Umbilical cord (tissue), 1 donor: ENCODE measurements at regions not wholly inside any gene's neighbourhood (a gene's known extent, or its start where the extent isn't known, plus 50 kb on each side); places are given as distances from the start of the nearest gene placed in this dataset.
A peak's percentile ranks its signal among the peaks of the same experiment; 100 is the strongest.
"Not testable (repeated sequence)": the region's sequence is repeated elsewhere in the genome, so short reads cannot be mapped to it uniquely, and the experiment has no call there.

Experiments
- DNase-seq: peaks from one replicate; pipeline ENCODE4 v3.0.0-alpha.2; 2015; ENCODE audit warnings: low spot score

GRCh38 chrX:40887476-40887875 is 152.1 kb upstream of the MED14 start:
- DNase-seq: no peak

DNA sequence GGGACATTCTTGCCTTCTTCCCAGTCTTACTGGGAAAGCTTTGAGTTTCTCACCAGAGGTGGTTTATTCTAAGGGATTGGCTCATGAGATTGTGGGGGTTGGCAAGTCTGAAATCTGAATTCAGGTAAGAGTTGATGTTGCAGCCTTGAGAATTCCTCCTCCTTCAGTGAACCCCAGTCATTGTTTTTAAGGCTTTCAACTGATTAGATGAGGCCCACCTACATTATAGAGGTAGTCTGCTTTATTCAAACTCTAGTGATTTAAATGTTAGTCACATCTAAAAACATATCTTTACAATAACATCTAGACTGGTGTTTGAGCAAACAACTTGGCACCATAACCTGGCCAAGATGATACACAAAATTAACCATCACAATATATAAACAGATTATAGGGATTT is 156.5 kb upstream of the MED14 start:
- DNase-seq: no peak

- DNase-seq: no peak
Observed at GRCh38 chrX:40893251-40893910, 158.0 kb upstream of the MED14 start.

- no peak for DNase-seq
Observed at GRCh38 chrX:40895246-40895645, 159.9 kb upstream of the MED14 start.

DNA sequence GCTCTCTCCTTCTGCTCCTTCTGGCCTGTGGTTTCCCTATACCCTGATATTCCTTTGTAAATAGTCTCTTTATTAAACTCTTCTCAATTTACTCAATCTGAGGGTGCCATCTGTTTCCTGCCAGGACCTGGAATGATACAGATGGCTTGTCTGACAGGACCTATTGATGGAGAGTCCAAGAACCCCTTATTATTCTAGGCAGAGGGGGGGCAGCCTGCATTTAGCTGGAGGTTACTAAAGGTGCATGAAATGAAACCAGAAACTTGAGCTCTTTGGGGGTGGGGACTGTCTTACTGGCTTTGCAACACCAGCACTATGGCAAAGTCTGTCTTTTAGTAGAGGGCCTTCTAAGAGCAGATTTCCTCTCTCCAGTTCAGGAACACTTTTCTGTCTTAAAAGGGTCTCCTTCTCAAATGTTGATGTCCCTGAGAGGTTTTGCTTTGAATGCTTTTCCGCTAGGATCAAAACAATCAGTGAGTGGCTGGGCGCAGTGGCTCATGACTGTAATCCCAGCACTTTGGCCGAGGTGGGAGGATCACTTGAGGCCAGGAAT is 162.5 kb upstream of the MED14 start:
- no peak for DNase-seq

DNA sequence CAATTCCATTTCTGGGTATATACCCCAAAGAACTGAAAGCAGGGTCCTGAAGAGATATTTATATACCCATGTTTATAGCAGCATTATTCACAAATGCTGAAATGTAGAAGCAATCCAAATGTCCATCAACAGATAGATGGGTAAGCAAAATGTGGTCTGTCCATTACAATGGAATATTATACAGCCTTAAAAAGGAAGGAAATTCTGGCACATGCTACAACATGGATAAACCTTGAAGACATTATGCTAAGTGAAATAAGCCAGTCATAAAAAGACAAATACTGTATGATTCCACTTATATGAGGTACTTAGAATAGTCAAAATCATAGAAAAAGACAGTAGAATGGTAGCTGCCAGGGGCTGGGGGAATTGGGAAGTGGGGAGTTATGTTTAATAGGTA is 169.4 kb upstream of the MED14 start:
- not testable (repeated sequence) for DNase-seq

GRCh38 chrX:40908026-40908425 is 172.7 kb upstream of the MED14 start:
- no peak for DNase-seq

GRCh38 chrX:40908857-40909475 is 173.6 kb upstream of the MED14 start:
- no peak for DNase-seq

DNA sequence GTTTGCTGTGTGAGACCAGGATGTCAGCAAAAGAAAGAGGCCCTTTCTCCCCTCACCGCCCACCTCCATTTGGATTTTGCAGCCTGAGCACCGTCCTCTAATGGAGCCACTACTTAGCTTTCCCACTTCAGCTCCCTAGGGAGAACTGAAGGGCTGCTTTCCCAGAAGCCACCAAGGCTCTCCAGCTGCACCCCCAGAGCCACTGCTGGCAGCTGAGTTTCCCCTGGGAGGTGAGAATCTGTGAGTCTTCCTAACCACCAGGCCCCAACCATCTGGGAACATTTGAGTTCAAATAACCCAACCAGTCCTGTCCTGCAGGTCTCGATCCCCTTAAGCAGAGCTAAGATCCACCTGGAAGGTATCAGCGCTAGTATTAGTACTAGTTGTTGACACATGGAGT is 173.1 kb upstream of the USP9X start:
- DNase-seq: no peak

- DNase-seq: no peak
Observed at GRCh38 chrX:40912576-40912975, 172.7 kb upstream of the USP9X start.

DNA sequence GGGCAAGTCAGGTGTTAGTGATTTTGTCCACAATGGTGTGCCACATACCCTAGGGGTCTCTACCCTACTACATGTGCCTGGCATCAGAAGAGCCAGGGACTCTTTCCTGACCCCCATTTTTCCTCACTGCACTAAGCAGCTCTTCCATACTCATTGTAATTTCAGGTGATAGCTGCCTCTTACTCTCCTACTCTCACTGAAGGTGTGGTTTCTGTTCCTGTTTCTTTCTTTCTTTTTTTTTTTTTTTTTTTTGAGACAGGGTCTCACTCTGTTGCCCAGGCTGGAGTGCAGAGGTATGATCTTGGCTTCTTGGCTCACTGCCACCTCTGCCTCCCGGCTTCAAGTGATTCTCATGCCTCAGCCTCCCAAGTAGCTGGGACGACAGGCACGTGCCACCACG is 164.9 kb upstream of the USP9X start:
- no peak for DNase-seq

- DNase-seq: no peak
Observed at GRCh38 chrX:40922307-40922706, 162.9 kb upstream of the USP9X start.

DNA sequence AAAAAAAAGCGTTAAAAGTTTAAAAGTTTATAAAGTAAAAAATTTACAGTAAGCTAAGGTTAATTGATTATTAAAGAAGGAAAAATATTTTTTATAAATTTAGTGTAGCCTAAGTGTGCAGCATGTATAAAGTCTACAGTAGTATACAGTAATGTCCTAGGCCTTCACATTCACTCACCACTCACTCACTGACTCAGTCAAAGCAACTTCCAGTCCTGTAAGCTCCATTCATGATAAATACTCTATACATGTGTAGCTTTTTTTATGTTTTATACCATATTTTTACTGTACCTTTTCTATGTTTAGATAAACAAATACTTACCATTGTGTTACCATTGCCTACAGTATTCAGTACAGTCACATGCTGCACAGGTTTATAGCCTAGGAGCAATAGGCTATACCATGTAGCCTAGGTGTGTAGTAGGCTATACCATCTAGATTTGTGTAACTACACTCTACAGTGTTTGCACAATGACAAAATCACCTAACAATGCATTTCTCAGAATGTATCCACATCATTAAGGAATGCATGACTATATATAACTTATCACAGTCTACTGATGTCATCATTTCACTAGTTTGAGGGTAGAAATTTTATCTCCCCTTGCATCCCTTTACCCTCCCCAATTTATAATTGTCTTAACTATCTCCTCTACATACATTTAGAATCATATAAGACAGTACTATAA is 158.4 kb upstream of the USP9X start:
- DNase-seq: not testable (repeated sequence)

- no peak for DNase-seq
Observed at GRCh38 chrX:40928076-40928475, 157.2 kb upstream of the USP9X start.

GRCh38 chrX:40931921-40932320 is 153.3 kb upstream of the USP9X start:
- no peak for DNase-seq

DNA sequence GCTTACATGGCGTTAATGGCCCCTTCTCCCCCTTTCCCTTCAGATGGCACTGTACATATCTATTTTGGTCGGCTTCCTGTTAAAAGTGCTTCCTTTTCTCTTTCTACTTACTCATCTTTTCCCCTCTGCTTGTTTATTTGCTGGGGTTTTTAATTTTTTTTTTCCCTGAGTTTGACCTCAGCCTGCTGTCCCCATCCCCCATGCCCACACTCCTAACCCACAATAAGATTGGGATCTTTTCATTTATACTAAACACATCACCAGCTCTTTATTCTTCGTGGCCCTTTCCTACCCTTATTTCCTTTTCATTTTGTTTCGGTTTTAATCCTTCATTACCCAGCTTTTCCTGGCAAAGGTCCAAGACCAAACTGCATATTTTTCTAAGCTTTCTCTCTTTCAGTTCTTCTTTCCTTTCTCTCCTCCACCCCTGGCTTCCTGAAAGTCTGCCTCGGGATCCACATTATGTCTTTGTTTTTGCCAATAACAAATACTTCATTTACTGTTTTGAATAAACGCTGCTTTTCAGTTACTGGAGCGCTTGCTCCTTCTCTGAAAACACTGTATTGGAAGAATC is 152.0 kb upstream of the USP9X start:
- peak; percentile 53 for DNase-seq

GRCh38 chrX:40933706-40934425 is 151.4 kb upstream of the USP9X start:
- peak; percentile 71 for DNase-seq

DNA sequence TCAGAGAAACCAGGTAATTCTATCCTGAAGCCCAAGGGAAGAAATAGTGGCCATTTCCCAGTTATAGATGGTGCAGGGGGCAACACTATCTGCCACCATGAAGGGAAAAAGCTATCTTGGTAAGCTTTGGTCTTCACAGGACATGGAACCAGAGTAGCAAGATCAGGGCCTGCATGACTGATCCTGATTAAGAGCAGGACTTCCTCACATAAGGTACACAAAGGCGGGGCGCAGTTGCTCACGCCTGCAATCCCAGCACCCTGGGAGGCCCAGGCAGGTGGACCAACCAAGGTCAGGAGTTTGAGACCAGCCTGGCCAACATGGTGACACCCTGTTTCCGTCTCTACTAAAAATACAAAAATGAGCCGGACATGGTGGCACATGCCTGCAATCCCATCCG is 148.4 kb upstream of the USP9X start:
- no peak for DNase-seq

GRCh38 chrX:40938423-40938822 is 146.8 kb upstream of the USP9X start:
- no peak for DNase-seq

DNA sequence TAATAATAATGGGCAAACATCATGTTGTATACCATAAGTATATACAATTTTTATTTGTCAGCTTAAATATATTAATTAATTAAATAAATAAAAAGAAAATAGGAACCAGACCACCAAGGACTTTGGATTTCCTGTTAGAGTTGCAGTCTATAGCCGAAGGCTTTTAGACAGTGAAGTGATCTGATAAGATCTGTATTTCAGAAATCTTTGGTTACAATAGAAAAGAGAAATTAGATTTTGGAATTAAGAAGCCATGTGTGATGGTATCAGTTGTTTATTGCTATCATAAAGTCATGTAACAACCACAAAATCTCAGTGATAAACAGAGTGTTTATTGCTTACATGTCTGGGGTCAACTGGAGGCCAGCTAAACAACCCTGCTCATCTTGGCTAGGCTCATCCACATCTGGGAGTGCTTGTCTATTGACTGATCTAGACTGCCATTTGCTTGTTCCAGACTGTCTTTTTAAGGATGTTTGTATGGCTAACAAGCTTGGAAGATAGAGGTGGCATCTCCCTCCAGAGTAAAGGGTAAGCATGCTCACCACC is 142.1 kb upstream of the USP9X start:
- no peak for DNase-seq

DNA sequence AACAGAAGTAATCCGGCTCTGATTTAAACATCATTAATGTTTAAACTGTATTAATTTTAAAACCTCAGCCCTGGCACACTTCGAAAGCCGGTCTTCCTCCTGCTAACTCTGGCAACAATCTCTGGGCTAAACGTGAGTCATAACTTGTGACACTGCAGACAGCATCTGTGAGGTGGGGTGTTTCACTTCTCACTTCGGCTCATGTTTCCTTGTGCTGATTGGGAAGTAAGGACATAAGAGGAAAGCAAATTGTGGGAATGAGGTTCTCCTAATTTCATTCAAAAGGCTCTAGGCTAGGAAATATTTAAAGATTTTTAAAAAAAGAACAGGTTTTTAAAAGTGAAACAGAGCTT is 139.9 kb upstream of the USP9X start:
- DNase-seq: peak; percentile 84

GRCh38 chrX:40947276-40947675 is 138.0 kb upstream of the USP9X start:
- no peak for DNase-seq
